IMR-90 (cell line): ENCODE measurements at regions not wholly inside any gene's neighbourhood (a gene's known extent, or its start where the extent isn't known, plus 50 kb on each side); places are given as distances from the start of the nearest gene placed in this dataset.

Experiments used
- BHLHE40 ChIP-seq: fragments of 150-350 bp; IDR thresholded peaks from 2 replicates; pipeline ENCODE4 v1.6.1; 2016; ENCODE audit warnings: mild to moderate bottlenecking, low read depth, low read length
- CEBPB ChIP-seq: IDR thresholded peaks from 2 replicates; pipeline ENCODE4 v1.6.1; 2012; ENCODE audit warnings: low read depth, low read length, improper control_type of control experiment
- CTCF ChIP-seq: conservative IDR thresholded peaks from 2 replicates; pipeline ENCODE4 v1.5.1; 2012; ENCODE audit warnings: mild to moderate bottlenecking, low read depth, low read length, improper control_type of control experiment
- FOS ChIP-seq: fragments of 150-350 bp; IDR thresholded peaks from 2 replicates; pipeline ENCODE4 v1.6.1; 2016; ENCODE audit warnings: low read depth, low read length
- NFE2L2 ChIP-seq: fragments of 150-350 bp; IDR thresholded peaks from 2 replicates; pipeline ENCODE4 v1.6.1; 2016; ENCODE audit warnings: low read depth, mild to moderate bottlenecking, low read length
- POLR2A ChIP-seq: IDR thresholded peaks from 2 replicates; pipeline ENCODE4 v1.6.1; 2012; ENCODE audit warnings: mild to moderate bottlenecking, low read depth, low read length
- RAD21 ChIP-seq: IDR thresholded peaks from 2 replicates; pipeline ENCODE4 v1.6.1; 2012; ENCODE audit warnings: low read length, improper control_type of control experiment
- RCOR1 ChIP-seq: IDR thresholded peaks from 2 replicates; pipeline ENCODE4 v1.6.1; 2012; ENCODE audit warnings: mild to moderate bottlenecking, low read length, improper control_type of control experiment; ENCODE audit not compliant: insufficient replicate concordance
- RFX5 ChIP-seq: IDR thresholded peaks from 2 replicates; pipeline ENCODE4 v1.8.0; 2012; ENCODE audit warnings: low read depth, mild to moderate bottlenecking, low read length, moderate library complexity
- TF ChIP-seq, protein P1 (sequence below): fragments of 150-350 bp; IDR thresholded peaks from 2 replicates; pipeline ENCODE4 v1.6.1; 2017; ENCODE audit warnings: mild to moderate bottlenecking, antibody characterized with exemption, low read length, low read depth

DNA sequence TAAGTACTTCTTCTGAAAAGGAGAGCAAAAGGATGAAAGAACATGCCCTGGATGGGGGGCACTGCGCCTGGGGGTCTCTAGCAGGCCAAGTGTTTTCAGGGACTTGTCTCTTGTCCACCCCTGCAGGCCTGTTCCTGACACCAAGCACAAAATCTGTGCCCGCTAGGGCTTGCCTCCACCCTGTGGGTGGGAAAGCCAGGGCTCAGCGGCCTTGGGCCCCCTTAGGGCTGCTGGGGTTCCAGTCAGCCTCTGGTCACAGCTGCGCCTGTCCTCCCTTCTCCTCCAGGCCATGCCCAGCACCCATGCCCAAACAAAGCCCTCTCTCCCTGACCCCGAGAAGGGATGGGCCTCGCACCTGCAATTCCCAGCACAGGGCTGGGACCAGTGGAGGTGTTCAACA, 71.1 kb upstream of the TRPM1 start:
- TF ChIP-seq CTCF (no peak), CEBPB (no peak), RCOR1 (no peak), RAD21 (no peak), POLR2A (no peak), FOS (no peak), NFE2L2 (no peak), RFX5 (no peak), BHLHE40 (no peak)
- TF ChIP-seq, protein P1, sequence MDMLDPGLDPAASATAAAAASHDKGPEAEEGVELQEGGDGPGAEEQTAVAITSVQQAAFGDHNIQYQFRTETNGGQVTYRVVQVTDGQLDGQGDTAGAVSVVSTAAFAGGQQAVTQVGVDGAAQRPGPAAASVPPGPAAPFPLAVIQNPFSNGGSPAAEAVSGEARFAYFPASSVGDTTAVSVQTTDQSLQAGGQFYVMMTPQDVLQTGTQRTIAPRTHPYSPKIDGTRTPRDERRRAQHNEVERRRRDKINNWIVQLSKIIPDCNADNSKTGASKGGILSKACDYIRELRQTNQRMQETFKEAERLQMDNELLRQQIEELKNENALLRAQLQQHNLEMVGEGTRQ, result no peak
